NCI-H1092 treated with DMSO at 0.1 percent for 48 hours (cell line): ENCODE measurements at regions not wholly inside any gene's neighbourhood (a gene's known extent, or its start where the extent isn't known, plus 50 kb on each side); places are given as distances from the start of the nearest gene placed in this dataset.
"Not testable (repeated sequence)": the region's sequence is repeated elsewhere in the genome, so short reads cannot be mapped to it uniquely, and the experiment has no call there.

Source experiments
- DNase-seq: peaks from one replicate; lab custom pipeline; 2025; lab: John Stamatoyannopoulos, UW

GRCh38 chr7:12827920-12828319, 140.5 kb downstream of the ARL4A start:
- DNase-seq, result no peak

DNA sequence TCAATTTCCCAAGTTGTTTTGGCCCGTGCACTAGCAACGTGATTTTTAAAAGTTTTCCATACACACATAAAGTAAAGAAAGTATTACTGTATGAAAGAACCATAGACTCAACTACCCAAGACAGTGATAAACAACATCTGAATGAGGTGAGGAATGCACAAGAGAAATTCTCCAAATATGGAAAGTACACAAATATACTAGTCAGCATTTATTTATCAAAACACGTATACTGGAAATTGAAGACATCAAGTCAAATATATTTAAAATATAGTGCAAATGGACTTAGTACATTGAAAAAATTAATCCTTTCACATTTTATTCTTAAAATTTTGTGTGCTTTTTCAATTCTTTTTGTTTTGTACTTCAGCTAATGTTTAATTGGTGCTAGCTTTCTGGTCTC, 143.6 kb downstream of the ARL4A start:
- no peak for DNase-seq

DNA sequence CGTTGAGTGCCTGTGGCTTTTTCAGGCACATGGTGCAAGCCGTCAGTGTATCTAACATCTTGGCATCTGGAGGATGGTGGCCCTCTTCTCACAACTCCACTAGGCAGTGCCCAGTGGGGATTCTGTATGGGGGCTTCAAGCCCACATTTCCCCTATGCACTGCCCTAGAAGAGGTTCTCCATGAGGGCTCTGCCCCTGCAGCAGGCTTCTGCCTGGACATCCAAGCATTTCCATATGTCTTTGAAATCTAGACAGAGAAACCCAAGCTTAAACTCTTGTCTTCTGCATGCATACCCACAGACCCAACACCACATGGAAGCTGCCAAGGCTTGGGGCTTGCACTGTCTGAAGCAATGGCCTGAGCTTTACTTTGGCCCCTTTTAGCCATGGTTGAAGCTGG, 146.4 kb downstream of the ARL4A start:
- no peak for DNase-seq

- no peak for DNase-seq
Observed at GRCh38 chr7:12834782-12835181, 147.3 kb downstream of the ARL4A start.

GRCh38 chr7:12839508-12840153, 152.2 kb downstream of the ARL4A start:
- no peak for DNase-seq

DNA sequence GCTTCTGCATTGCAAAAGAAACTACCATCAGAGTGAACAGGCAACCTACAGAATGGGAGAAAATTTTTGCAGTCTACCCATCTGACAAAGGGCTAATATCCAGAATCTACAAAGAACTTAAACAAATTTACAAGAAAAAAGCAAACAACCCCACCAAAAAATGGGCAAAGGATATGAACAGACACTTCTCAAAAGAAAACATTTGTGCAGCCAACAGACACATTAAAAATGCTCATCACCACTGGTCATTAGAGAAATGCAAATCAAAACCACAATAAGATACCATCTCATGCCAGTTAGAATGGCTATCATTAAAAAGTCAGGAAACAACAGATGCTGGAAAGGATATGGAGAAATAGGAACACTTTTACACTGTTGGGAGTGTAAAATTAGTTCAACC, 157.3 kb downstream of the ARL4A start:
- not testable (repeated sequence) for DNase-seq

DNA sequence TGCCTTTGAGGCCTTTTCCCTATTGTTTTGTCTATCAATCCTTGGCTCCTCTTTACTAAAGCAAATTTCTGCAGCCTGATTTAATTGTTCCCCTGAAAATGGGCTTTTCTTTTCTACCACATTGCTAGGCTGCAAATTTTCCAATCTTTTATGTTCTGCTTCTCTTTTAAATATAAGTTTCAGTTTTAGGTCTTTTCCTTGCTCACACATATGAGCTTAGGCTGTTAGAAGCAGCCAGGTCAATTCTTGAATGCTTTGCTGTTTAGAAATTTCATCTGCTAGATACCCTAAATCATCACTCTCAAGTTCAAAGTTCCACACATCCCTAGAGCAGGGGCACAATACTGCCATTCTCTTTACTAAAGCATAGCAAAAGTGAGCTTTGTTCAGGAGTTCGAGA, 159.6 kb downstream of the ARL4A start:
- no peak for DNase-seq

- no peak for DNase-seq
Observed at GRCh38 chr7:12851142-12851541, 163.7 kb downstream of the ARL4A start.

- no peak for DNase-seq
Observed at GRCh38 chr7:12851841-12852240, 164.4 kb downstream of the ARL4A start.

DNA sequence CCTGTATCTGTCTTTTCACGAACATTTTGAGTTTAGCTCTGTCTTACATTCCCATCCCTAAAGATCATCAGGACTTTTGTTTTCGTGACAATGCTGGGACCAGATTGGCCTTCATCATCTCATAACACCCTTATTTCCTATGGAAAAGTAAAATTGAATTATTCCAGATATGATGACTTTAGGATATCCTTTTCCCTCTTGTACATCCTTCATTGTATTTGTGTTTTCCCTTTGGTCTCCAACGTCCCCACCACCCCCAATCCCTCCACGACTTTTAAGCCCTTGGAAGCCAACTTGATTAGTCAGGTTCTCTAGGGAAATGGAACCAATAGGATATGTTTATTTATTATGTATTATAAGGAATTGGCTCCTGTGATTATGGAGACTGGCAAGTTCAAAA, 167.6 kb downstream of the ARL4A start:
- DNase-seq, result no peak

GRCh38 chr7:12859761-12860160, 172.3 kb downstream of the ARL4A start:
- DNase-seq, result no peak

GRCh38 chr7:12861070-12861469, 173.6 kb downstream of the ARL4A start:
- peak; percentile 51 for DNase-seq

DNA sequence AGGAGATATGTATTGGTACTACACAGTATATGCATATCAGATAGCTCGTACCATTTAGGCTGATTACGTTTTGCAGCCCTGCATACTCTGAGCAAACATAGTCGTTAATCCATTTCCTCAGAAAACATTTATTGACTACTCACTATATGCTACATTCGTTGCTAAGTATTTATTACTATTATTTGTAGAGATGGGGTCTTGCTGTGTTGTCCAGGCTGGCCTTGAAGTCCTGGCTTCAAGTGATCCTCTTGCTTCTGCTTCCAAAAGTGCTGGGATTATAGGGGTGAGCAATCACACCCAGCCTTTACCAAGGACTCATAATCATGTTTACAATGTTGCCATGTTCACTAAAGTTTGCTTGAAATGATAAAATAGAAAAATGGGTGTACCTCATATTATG, 174.7 kb downstream of the ARL4A start:
- no peak for DNase-seq

- no peak for DNase-seq
Observed at GRCh38 chr7:12864470-12865046, 177.1 kb downstream of the ARL4A start.

DNA sequence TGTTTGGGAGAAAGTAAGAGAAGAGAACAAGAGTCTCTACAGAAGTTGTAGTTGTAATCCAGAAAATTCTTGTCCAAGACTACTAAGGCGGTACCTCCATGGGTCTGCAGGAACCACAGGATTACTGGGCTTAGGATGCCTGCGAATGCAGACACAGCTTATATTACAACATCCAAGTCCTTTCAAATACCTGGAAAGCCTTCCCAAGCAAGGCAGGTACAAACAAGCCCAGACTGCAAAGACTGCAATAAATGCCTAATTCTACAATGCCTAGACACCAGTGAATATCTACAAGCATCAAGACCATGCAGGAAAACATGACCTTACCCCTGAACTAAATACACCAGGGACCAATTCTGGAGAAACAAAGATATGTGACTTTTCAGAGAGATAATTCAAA, 178.2 kb downstream of the ARL4A start:
- DNase-seq, result no peak

DNA sequence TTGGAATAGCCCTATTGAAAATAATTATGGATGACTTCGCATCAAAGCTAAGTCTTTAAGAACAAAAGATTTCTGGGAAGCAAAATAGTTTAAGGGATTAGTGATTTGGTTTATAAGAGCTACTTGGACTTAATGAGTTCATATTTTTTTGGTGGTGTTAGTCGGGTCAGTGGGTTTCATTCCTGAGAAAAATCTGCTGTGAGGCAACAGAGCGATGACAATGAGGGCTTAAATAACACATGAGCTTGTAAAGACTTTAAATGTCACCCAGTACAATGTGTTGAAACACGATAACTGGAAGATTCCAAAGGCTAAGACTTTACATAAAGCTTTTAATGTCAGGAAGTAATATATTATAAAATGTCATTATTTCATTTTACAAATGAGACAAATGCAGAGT, 178.8 kb downstream of the ARL4A start:
- no peak for DNase-seq

- no peak for DNase-seq
Observed at GRCh38 chr7:12868027-12868426, 180.6 kb downstream of the ARL4A start.

GRCh38 chr7:12870219-12870618, 182.8 kb downstream of the ARL4A start:
- no peak for DNase-seq

DNA sequence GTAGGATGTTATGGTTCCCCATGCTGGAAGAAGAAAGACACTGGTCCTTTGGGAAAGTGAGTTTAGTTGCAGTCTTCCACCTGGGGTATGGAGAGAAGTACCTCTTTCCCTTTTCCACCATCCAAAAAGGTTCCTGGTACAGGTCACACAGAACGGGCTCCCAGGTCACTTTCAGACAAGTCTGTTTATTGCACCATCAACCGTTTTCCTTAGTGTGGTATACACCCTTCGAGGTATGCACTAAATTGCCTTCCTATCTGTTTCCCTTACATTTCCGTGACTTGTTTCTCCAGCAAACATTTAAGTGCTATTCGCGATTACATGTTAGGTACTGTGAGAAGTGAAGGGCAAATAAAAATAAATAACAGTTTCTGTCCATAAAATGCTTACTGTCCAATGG, 185.1 kb downstream of the ARL4A start:
- no peak for DNase-seq

- DNase-seq, result no peak
Observed at GRCh38 chr7:12873571-12873970, 186.1 kb downstream of the ARL4A start.

DNA sequence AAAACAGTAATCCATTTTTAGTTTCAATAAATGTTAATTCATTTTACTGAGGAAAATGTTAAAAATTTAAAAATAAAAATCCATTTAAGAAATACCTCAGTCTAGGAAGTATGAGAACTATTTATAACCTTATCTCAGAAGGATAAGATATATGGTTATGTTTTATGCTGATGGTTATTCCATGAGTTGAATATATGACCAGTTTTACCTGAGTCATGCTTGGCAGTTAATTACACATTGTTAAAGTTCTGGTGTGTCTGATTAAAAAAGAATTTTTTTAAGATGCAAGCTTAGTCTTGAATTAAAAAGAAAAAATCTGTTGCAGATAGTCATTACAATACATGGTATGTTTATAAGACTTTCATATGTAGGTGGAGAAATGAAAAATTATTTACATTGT, 191.7 kb downstream of the ARL4A start:
- no peak for DNase-seq

DNA sequence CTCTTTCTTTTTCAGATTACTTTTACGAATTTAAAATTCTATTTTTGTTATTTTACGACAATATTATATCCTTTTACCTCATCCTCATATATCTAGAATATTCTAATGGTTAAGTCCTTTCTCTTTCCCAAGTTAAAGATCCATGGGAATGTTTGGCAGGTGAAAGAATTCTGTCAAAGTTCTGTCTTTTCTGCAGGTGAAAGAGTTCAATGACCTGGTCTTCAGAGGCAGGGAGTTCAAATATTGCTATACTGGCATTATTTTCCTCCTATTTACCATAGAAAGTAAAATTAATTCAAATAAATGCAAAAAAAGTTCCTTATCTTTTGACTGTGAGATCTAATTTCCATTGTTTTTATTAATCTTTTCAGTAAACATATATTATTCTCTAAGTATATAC, 194.3 kb downstream of the ARL4A start:
- DNase-seq, result no peak

GRCh38 chr7:12882710-12883109, 195.3 kb downstream of the ARL4A start:
- no peak for DNase-seq

DNA sequence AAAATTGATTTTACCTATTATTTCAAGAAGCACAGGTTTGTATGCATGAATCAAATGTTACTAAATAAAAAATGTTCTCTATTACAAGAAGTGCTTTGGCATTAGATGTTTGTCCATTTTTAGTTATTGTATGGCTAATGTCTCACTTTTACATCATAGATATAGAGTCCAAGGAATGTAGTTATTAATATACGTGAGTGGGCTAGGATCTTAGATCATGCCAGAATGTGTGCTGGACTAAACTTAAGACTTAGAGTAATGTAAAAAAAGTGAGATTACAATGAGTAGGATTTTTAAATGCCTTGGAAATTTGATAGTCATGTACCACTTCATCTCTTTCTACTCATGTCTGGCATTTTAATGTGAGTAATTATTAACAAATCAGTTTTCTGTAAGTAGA, 196.6 kb downstream of the ARL4A start:
- no peak for DNase-seq
